Astrocyte (in vitro differentiated cells and primary cell): ENCODE measurements at regions not wholly inside any gene's neighbourhood (a gene's known extent, or its start where the extent isn't known, plus 50 kb on each side); places are given as distances from the start of the nearest gene placed in this dataset.

Experiments used
- CTCF ChIP-seq: IDR thresholded peaks from 2 replicates; pipeline ENCODE4 v1.5.1; 2011; ENCODE audit warnings: low read depth, mild to moderate bottlenecking, inconsistent platforms, low read length, moderate library complexity; ENCODE audit not compliant: insufficient read depth
- EZH2 ChIP-seq: IDR thresholded peaks from 2 replicates; pipeline ENCODE4 v1.6.1; 2012; ENCODE audit warnings: mild to moderate bottlenecking, low read length, inconsistent platforms; ENCODE audit not compliant: insufficient read depth

DNA sequence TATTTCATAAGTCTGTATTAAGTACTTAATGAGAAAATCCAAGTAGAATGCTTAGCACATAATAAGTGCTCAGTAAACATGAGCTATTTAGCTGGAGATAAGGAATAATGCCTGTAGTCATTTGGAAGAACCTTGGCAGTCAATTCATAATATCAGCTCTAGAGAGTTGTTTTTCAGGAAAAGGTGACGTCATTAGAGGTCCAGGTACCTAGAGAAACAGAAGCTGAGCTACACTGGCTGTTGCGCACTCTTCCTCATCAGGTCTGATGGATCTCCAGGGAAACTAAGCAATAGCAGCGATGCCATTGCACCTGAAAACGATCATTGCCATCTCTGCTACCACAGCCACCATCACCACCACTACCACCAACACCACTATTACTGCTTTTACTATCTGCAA is 187.8 kb upstream of the PLD5 start:
- TF ChIP-seq CTCF (no peak), EZH2 (no peak)
